IPS-18a (cell line): ENCODE measurements at regions not wholly inside any gene's neighbourhood (a gene's known extent, or its start where the extent isn't known, plus 50 kb on each side); places are given as distances from the start of the nearest gene placed in this dataset.

Source experiments
- H3K27ac ChIP-seq: one replicate; pipeline ENCODE4 v1.5.1; 2013; ENCODE audit warnings: low read length
- H3K27me3 ChIP-seq: one replicate; pipeline ENCODE4 v1.6.1; 2013; ENCODE audit warnings: mild to moderate bottlenecking, low read length; ENCODE audit not compliant: control insufficient read depth, insufficient read depth
- H3K36me3 ChIP-seq: one replicate; pipeline ENCODE4 v1.6.1; 2013; ENCODE audit warnings: low read depth, low read length; ENCODE audit not compliant: control insufficient read depth
- H3K4me1 ChIP-seq: one replicate; pipeline ENCODE4 v1.6.1; 2013; ENCODE audit warnings: low read depth, low read length; ENCODE audit not compliant: control insufficient read depth
- H3K4me3 ChIP-seq: one replicate; pipeline ENCODE4 v1.5.1; 2013; ENCODE audit warnings: low read length
- H3K9ac ChIP-seq: one replicate; pipeline ENCODE4 v1.6.1; 2013; ENCODE audit warnings: mild to moderate bottlenecking, low read length, moderate library complexity
- H3K9me3 ChIP-seq: one replicate; pipeline ENCODE4 v1.6.1; 2013; ENCODE audit warnings: low read depth, low read length; ENCODE audit not compliant: control insufficient read depth

GRCh38 chr1:199205740-199206441 is 567.1 kb downstream of the PTPRC start:
- H3K36me3 ChIP-seq: no peaks in the 10 kb centered on the region
- H3K4me3 ChIP-seq: no peak overlapping the region
- no peaks in the 10 kb centered on the region for H3K27me3 ChIP-seq
- no peak overlapping the region for H3K27ac ChIP-seq
- no peaks in the 10 kb centered on the region for H3K4me1 ChIP-seq
- H3K9me3 ChIP-seq: no peaks in the 10 kb centered on the region
- H3K9ac ChIP-seq: no peak overlapping the region

GRCh38 chr1:199208847-199209246 is 570.0 kb downstream of the PTPRC start:
- Histone ChIP-seq H3K27ac (no peak overlapping the region), H3K4me3 (no peak overlapping the region), H3K9ac (no peak overlapping the region), H3K4me1 (no peaks in the 10 kb centered on the region), H3K9me3 (no peaks in the 10 kb centered on the region), H3K27me3 (no peaks in the 10 kb centered on the region), H3K36me3 (no peaks in the 10 kb centered on the region)

GRCh38 chr1:199218065-199218464 is 579.2 kb downstream of the PTPRC start:
- Histone ChIP-seq H3K9me3 (no peaks in the 10 kb centered on the region), H3K27ac (no peak overlapping the region), H3K36me3 (no peaks in the 10 kb centered on the region), H3K4me3 (no peak overlapping the region), H3K4me1 (no peaks in the 10 kb centered on the region), H3K27me3 (no peaks in the 10 kb centered on the region), H3K9ac (no peak overlapping the region)

GRCh38 chr1:199218533-199218932 is 579.7 kb downstream of the PTPRC start:
- Histone ChIP-seq H3K4me1 (no peaks in the 10 kb centered on the region), H3K4me3 (no peak overlapping the region), H3K36me3 (no peaks in the 10 kb centered on the region), H3K9me3 (no peaks in the 10 kb centered on the region), H3K27ac (no peak overlapping the region), H3K27me3 (no peaks in the 10 kb centered on the region), H3K9ac (no peak overlapping the region)

GRCh38 chr1:199220031-199220430 is 581.2 kb downstream of the PTPRC start:
- no peaks in the 10 kb centered on the region for H3K4me1 ChIP-seq
- H3K36me3 ChIP-seq: no peaks in the 10 kb centered on the region
- H3K27me3 ChIP-seq: no peaks in the 10 kb centered on the region
- H3K9ac ChIP-seq: no peak overlapping the region
- H3K9me3 ChIP-seq: no peaks in the 10 kb centered on the region
- no peak overlapping the region for H3K27ac ChIP-seq
- H3K4me3 ChIP-seq: no peak overlapping the region

GRCh38 chr1:199221371-199222150 is 582.7 kb downstream of the PTPRC start:
- no peaks in the 10 kb centered on the region for H3K9me3 ChIP-seq
- no peaks in the 10 kb centered on the region for H3K4me1 ChIP-seq
- no peaks in the 10 kb centered on the region for H3K27me3 ChIP-seq
- no peak overlapping the region for H3K4me3 ChIP-seq
- no peaks in the 10 kb centered on the region for H3K36me3 ChIP-seq
- H3K9ac ChIP-seq: no peak overlapping the region
- H3K27ac ChIP-seq: no peak overlapping the region

- Histone ChIP-seq H3K4me1 (no peaks in the 10 kb centered on the region), H3K27me3 (no peaks in the 10 kb centered on the region), H3K36me3 (no peaks in the 10 kb centered on the region), H3K9ac (no peak overlapping the region), H3K4me3 (no peak overlapping the region), H3K9me3 (no peaks in the 10 kb centered on the region), H3K27ac (no peak overlapping the region)
Measured at GRCh38 chr1:199223936-199224335, 585.1 kb downstream of the PTPRC start.

- H3K4me1 ChIP-seq: no peaks in the 10 kb centered on the region
- no peak overlapping the region for H3K27ac ChIP-seq
- H3K27me3 ChIP-seq: no peaks in the 10 kb centered on the region
- no peak overlapping the region for H3K4me3 ChIP-seq
- H3K9ac ChIP-seq: no peak overlapping the region
- no peaks in the 10 kb centered on the region for H3K9me3 ChIP-seq
- H3K36me3 ChIP-seq: no peaks in the 10 kb centered on the region
Measured at GRCh38 chr1:199226163-199226562, 587.3 kb downstream of the PTPRC start.

- no peaks in the 10 kb centered on the region for H3K27me3 ChIP-seq
- H3K27ac ChIP-seq: no peak overlapping the region
- H3K4me3 ChIP-seq: no peak overlapping the region
- no peak overlapping the region for H3K9ac ChIP-seq
- H3K36me3 ChIP-seq: no peaks in the 10 kb centered on the region
- H3K4me1 ChIP-seq: no peaks in the 10 kb centered on the region
- H3K9me3 ChIP-seq: no peaks in the 10 kb centered on the region
Measured at GRCh38 chr1:199242147-199242546, 603.3 kb downstream of the PTPRC start.

GRCh38 chr1:199242601-199243000 is 603.8 kb downstream of the PTPRC start:
- H3K4me1 ChIP-seq: no peaks in the 10 kb centered on the region
- no peak overlapping the region for H3K27ac ChIP-seq
- no peaks in the 10 kb centered on the region for H3K27me3 ChIP-seq
- H3K9me3 ChIP-seq: no peaks in the 10 kb centered on the region
- H3K36me3 ChIP-seq: no peaks in the 10 kb centered on the region
- H3K9ac ChIP-seq: no peak overlapping the region
- no peak overlapping the region for H3K4me3 ChIP-seq

- Histone ChIP-seq H3K27me3 (no peaks in the 10 kb centered on the region), H3K4me3 (no peak overlapping the region), H3K9me3 (no peaks in the 10 kb centered on the region), H3K27ac (no peak overlapping the region), H3K4me1 (no peaks in the 10 kb centered on the region), H3K9ac (no peak overlapping the region), H3K36me3 (no peaks in the 10 kb centered on the region)
Measured at GRCh38 chr1:199243423-199244061, 604.7 kb downstream of the PTPRC start.
